ENCODE measurements at regions not wholly inside any gene's neighbourhood (a gene's known extent, or its start where the extent isn't known, plus 50 kb on each side); places are given as distances from the start of the nearest gene placed in this dataset.

- ATAC-seq = no peak
- DNase-seq = no peak
- no peak for TF ChIP-seq CTCF (IDR thresholded peaks at IDR 0.05)
- intact Hi-C loops (cut with DNase I) = no loop called here
- Histone ChIP-seq H3K36me3 (ENCODE audit: insufficient read depth in 1 of 2, low read depth in 1 of 2) (no peaks in the 10 kb centered on the region), H3K27ac (peak overlapping the region; percentile 48), H3K27me3 (ENCODE audit: insufficient read depth in 3 of 3, low read length in 2 of 3) (no peaks in the 10 kb centered on the region), H3K4me3 (no peak overlapping the region), H3K9me3 (no peaks in the 10 kb centered on the region), H3K4me1 (peaks cover 13% of the 10 kb centered on the region)
These were observed 491.8 kb upstream of the ACVR2A start for GRCh38 chr2:147353072-147353381.

GRCh38 chr2:147352264-147353071 is 492.4 kb upstream of the ACVR2A start:
- 41 to 49% (median 42%) methylated on average over 8 of the region's 8 CpGs for WGBS, 3 donors
- intact Hi-C loops (cut with DNase I) = no loop called here

GRCh38 chr2:147351784-147352183 is 493.0 kb upstream of the ACVR2A start:
- Histone ChIP-seq H3K9me3 (no peaks in the 10 kb centered on the region), H3K4me3 (no peak overlapping the region), H3K27ac (peak overlapping the region; percentile 48), H3K27me3 (ENCODE audit: insufficient read depth in 3 of 3, low read length in 2 of 3) (no peaks in the 10 kb centered on the region), H3K4me1 (peaks cover 13% of the 10 kb centered on the region), H3K36me3 (ENCODE audit: insufficient read depth in 1 of 2, low read depth in 1 of 2) (no peaks in the 10 kb centered on the region)
- 25 to 42% (median 30%) methylated on average over 5 of the region's 5 CpGs for WGBS, 3 donors
- no peak for DNase-seq
- intact Hi-C loops (cut with DNase I) = no loop called here
- peak; percentile 71 to 81 (median 76) for ATAC-seq
- TF ChIP-seq CTCF (IDR thresholded peaks at IDR 0.05) = no peak

More at GRCh38 chr2:147352264-147353071, 492.4 kb upstream of the ACVR2A start:
- DNase-seq (no peak), ATAC-seq (peak; percentile 46 to 86 (median 77))
- Histone ChIP-seq H3K27me3 (ENCODE audit: insufficient read depth in 3 of 3, low read length in 2 of 3) (no peaks in the 10 kb centered on the region), H3K4me1 (peaks cover 13% of the 10 kb centered on the region), H3K36me3 (ENCODE audit: insufficient read depth in 1 of 2, low read depth in 1 of 2) (no peaks in the 10 kb centered on the region), H3K9me3 (no peaks in the 10 kb centered on the region), H3K27ac (peak overlapping the region; percentile 48), H3K4me3 (no peak overlapping the region)
- TF ChIP-seq CTCF (IDR thresholded peaks at IDR 0.05) = no peak

DNA sequence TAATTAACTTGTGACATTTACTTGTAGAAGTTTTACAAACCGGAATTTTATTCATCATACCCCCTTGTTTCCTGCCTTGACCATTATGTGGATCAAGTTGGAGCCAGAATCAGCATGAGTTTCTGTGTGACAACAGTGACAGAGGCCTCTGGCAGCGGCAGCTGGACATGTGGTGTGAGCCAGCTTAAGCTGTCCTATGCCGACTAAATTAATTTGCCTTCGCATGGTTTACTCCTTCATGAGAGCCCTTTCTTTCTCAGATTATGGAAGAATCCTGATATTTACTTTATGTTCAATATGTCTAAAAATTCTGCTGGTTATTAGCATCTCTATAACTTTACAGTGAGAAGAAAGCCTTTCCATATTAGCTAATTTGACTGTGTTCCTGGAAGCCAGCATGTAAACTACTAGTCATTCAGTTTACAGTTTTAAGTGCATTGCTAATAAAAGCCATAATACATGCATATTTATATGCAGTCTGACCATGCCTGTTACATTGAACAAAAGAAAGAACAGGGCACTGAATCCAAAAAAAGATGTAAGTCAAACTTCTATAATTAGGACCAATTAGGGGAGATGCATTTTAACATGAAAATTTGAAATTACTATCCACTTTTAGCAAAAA is 495.8 kb upstream of the ACVR2A start:
- intact Hi-C loops (cut with DNase I) = loop anchor here in 1 of 2 donors (10.0 kb wide), 1 partner anchor 566 kb away; no protein-coding TSS in a partner anchor
- DNase-seq = no peak
- H3K9me3 ChIP-seq = peaks cover 8% of the 10 kb centered on the region
- peaks cover 13% of the 10 kb centered on the region for H3K4me1 ChIP-seq
- no peak overlapping the region for H3K4me3 ChIP-seq
- 27 to 35% (median 28%) methylated on average over 4 of the region's 4 CpGs for WGBS, 3 donors
- TF ChIP-seq CTCF (IDR thresholded peaks at IDR 0.05) = no peak
- ATAC-seq = no peak
- H3K27me3 ChIP-seq (ENCODE audit: insufficient read depth in 3 of 3, low read length in 2 of 3) = no peaks in the 10 kb centered on the region
- H3K36me3 ChIP-seq (ENCODE audit: insufficient read depth in 1 of 2, low read depth in 1 of 2) = no peaks in the 10 kb centered on the region
- H3K27ac ChIP-seq = no peak overlapping the region

Measured in psoas muscle (tissue), 7 donors.